Kidney (tissue), 13 donors: ENCODE measurements at regions not wholly inside any gene's neighbourhood (a gene's known extent, or its start where the extent isn't known, plus 50 kb on each side); places are given as distances from the start of the nearest gene placed in this dataset.

ENCODE experiments used
- DNase-seq, 5 donors: peaks; one replicate each; pipeline ENCODE4 v3.0.0-alpha.2; 2013 to 2020
- FAIRE-seq: peaks from 2 replicates; lab custom pipeline; 2012; peaks lifted over from hg19 to GRCh38; lab: Jason Lieb, UNC
- H3K27ac ChIP-seq, 2 donors: one replicate each; pipeline ENCODE4 v1.7.0; 2013; ENCODE audit warnings: low read depth in 2 of 2, low read length in 2 of 2, inconsistent platforms in 1 of 2
- H3K27me3 ChIP-seq: one replicate; pipeline ENCODE4 v1.7.1; 2013; ENCODE audit warnings: low read length, inconsistent platforms; ENCODE audit not compliant: control insufficient read depth, insufficient read depth
- H3K36me3 ChIP-seq, 3 donors: one replicate each; pipeline versions ENCODE4 v1.7.0 to v1.7.1; 2013; ENCODE audit warnings: low read length in 3 of 3, control low read depth in 1 of 3, inconsistent platforms in 1 of 3; ENCODE audit not compliant: insufficient read depth in 3 of 3, control insufficient read depth in 2 of 3
- H3K4me1 ChIP-seq, 3 donors: one replicate each; pipeline versions ENCODE4 v1.7.0 to v1.7.1; 2013; ENCODE audit warnings: low read length in 3 of 3, inconsistent platforms in 1 of 3, low read depth in 1 of 3; ENCODE audit not compliant: control insufficient read depth in 2 of 3, insufficient read depth in 2 of 3
- H3K4me3 ChIP-seq, 3 donors: one replicate each; pipeline versions ENCODE4 v1.7.0 to v1.8.1; 2013; ENCODE audit warnings: low read length in 3 of 3, control low read depth in 1 of 3, inconsistent platforms in 1 of 3
- H3K9ac ChIP-seq, 3 donors: one replicate each; pipeline versions ENCODE4 v1.7.0 to v1.7.1; 2013; ENCODE audit warnings: low read length in 3 of 3, control low read depth in 1 of 3, inconsistent platforms in 1 of 3
- H3K9me3 ChIP-seq, 3 donors: one replicate each; pipeline versions ENCODE4 v1.7.0 to v1.7.1; 2013; ENCODE audit warnings: low read length in 3 of 3, control low read depth in 1 of 3, inconsistent platforms in 1 of 3; ENCODE audit not compliant: control insufficient read depth in 2 of 3, insufficient read depth in 1 of 3
- CTCF ChIP-seq: IDR thresholded peaks from 3 replicates; pipeline ENCODE4 v1.5.1; 2012; ENCODE audit warnings: mild to moderate bottlenecking, moderate library complexity, borderline replicate concordance; ENCODE audit not compliant: insufficient read depth; ENCODE audit errors: extremely low read depth
- intact Hi-C: fragments of 100-400 bp; cut with DNase I; formaldehyde crosslinking; loops from one replicate; pipeline ENCODE4 v1.11.1; 2022
- donor health status: control.
- donor health status: control.
- donor health status: control.
- donor health status: control.
- donor health status: control.
- donor health status: DM: yes; HTN: yes; CAD: no.
- donor health status: Normal renal cell carcinoma (clear cell type).

GRCh38 chr6:92568541-92568940, 850.8 kb downstream of the EPHA7 start:
- no peak for FAIRE-seq
- no peak for TF ChIP-seq CTCF
- DNase-seq = no peak
- H3K4me1 ChIP-seq = no peaks in the 10 kb centered on the region
- no peaks in the 10 kb centered on the region for H3K36me3 ChIP-seq
- intact Hi-C loops = no loop called here
- H3K27ac ChIP-seq = no peak overlapping the region
- no peak overlapping the region for H3K9ac ChIP-seq
- H3K4me3 ChIP-seq = no peak overlapping the region
- no peaks in the 10 kb centered on the region for H3K27me3 ChIP-seq
- no peaks in the 10 kb centered on the region for H3K9me3 ChIP-seq

DNA sequence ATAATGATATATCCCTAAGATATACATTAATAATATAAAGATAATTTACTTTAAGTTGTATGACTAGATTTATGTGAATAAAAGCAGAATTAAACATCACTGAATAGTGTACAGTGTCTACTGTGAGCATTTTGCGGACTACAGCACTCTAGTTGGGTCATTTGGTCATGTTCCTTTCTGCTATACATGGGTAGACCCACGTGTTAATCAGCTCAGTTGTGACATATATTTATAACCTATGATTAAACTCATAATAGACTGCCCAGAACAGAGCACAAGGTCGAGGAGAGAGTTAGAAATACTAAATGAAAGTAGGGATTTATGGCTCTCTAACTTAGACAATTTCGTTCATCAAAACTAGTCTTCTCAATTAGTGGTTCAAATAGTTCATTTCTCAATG, 852.7 kb downstream of the EPHA7 start:
- intact Hi-C loops = no loop called here
- Histone ChIP-seq H3K4me1 (no peaks in the 10 kb centered on the region), H3K27ac (no peak overlapping the region), H3K27me3 (no peaks in the 10 kb centered on the region), H3K4me3 (no peak overlapping the region), H3K36me3 (no peaks in the 10 kb centered on the region), H3K9ac (no peak overlapping the region), H3K9me3 (no peaks in the 10 kb centered on the region)
- FAIRE-seq = no peak
- no peak for TF ChIP-seq CTCF
- DNase-seq = no peak

DNA sequence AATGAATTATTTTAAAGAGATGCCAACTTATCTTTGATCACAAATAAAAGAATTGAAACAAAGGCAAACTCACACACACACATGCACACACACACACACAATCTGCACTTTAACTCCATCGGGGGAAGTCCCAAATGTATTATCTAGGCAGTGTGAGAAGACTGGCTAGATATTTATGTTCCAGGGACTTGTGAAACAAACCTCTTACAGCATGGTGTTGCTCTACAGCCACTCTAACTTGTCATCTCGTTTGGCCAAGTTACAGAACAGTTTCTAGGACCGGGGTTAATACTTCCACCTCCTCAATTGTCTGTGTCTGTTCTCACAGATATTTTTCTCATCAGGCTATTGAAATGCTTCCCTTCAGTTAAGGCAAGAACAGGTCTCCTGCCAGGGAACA, 855.0 kb downstream of the EPHA7 start:
- intact Hi-C loops = no loop called here
- no peak for FAIRE-seq
- Histone ChIP-seq H3K4me1 (no peaks in the 10 kb centered on the region), H3K9ac (no peak overlapping the region), H3K27ac (no peak overlapping the region), H3K4me3 (no peak overlapping the region), H3K36me3 (no peaks in the 10 kb centered on the region), H3K27me3 (no peaks in the 10 kb centered on the region), H3K9me3 (no peaks in the 10 kb centered on the region)
- no peak for DNase-seq
- no peak for TF ChIP-seq CTCF

DNA sequence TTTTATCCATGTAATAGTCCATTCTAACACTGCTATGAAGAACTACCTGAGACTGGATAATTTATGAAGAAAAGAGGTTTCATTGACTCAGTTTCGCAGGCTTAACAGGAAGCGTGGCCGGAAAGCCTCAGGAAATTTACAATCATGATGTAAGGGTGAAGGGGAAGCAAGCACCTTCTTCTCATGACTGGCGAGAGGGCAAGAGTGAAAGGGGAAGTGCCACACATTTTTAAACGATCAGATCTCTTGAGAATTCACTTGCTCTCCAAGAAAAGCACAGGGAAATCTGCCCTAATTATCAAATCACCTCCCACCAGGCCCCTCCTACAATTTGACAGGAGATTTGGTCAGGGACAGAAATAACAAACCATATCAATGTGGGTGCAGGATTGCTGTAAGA, 859.7 kb downstream of the EPHA7 start:
- DNase-seq (no peak), FAIRE-seq (no peak)
- intact Hi-C loops = no loop called here
- Histone ChIP-seq H3K36me3 (no peaks in the 10 kb centered on the region), H3K4me1 (no peaks in the 10 kb centered on the region), H3K4me3 (no peak overlapping the region), H3K27me3 (no peaks in the 10 kb centered on the region), H3K27ac (no peak overlapping the region), H3K9me3 (no peaks in the 10 kb centered on the region), H3K9ac (no peak overlapping the region)
- TF ChIP-seq CTCF = no peak
